H1 (cell line): ENCODE measurements at regions not wholly inside any gene's neighbourhood (a gene's known extent, or its start where the extent isn't known, plus 50 kb on each side); places are given as distances from the start of the nearest gene placed in this dataset.

ENCODE experiments used
- BACH1 ChIP-seq: IDR thresholded peaks from 2 replicates; pipeline ENCODE4 v1.6.1; 2012; ENCODE audit warnings: low read length, improper control_type of control experiment
- CBX5 ChIP-seq: fragments of 300-800, 300-1000 bp; sonication (generic); IDR thresholded peaks from 2 replicates; pipeline ENCODE4 v1.7.1; 2016; ENCODE audit warnings: antibody characterized with exemption, low read length, low read depth
- EZH2 ChIP-seq: fragments of 200-600 bp; sonication (generic); IDR thresholded peaks from 2 replicates; pipeline ENCODE4 v1.7.1; 2012; ENCODE audit warnings: low read depth, mild to moderate bottlenecking, moderate library complexity, low read length, inconsistent platforms; ENCODE audit not compliant: severe bottlenecking
- KDM1A ChIP-seq: fragments of 200-600, 300-600 bp; sonication (generic); IDR thresholded peaks from 2 replicates; pipeline ENCODE4 v1.7.1; 2016; ENCODE audit warnings: mild to moderate bottlenecking, low read length, borderline replicate concordance
- NANOG ChIP-seq: IDR thresholded peaks from 2 replicates; pipeline ENCODE4 v1.6.1; 2011; ENCODE audit warnings: low read length, low read depth, mild to moderate bottlenecking, inconsistent platforms; ENCODE audit not compliant: insufficient read depth, poor library complexity, severe bottlenecking
- PHF8 ChIP-seq: fragments of 200-600 bp; sonication (generic); conservative IDR thresholded peaks from 2 replicates; pipeline ENCODE4 v1.7.1; 2012; ENCODE audit warnings: low read depth, mild to moderate bottlenecking, inconsistent platforms, low read length, moderate library complexity
- RNF2 ChIP-seq: fragments of 200-900, 300-1000 bp; sonication (generic); IDR thresholded peaks from 2 replicates; pipeline ENCODE4 v1.7.1; 2016; ENCODE audit warnings: borderline replicate concordance, low read depth, mild to moderate bottlenecking, antibody characterized with exemption, low read length; ENCODE audit not compliant: poor library complexity, severe bottlenecking; ENCODE audit errors: missing control alignments
- SRF ChIP-seq: IDR thresholded peaks from 2 replicates; pipeline ENCODE4 v1.6.1; 2011; ENCODE audit warnings: mild to moderate bottlenecking, low read depth, low read length, moderate library complexity
- TAF1 ChIP-seq: IDR thresholded peaks from 2 replicates; pipeline ENCODE4 v1.6.1; 2011; ENCODE audit warnings: mild to moderate bottlenecking, low read depth, low read length
- TF ChIP-seq, protein P1 (sequence below): fragments of 300-600 bp; sonication (generic); IDR thresholded peaks from 2 replicates; pipeline ENCODE4 v1.7.1; 2012; ENCODE audit warnings: low read length, moderate library complexity, mild to moderate bottlenecking, inconsistent platforms; ENCODE audit not compliant: insufficient replicate concordance
- TF ChIP-seq, protein P2 (sequence below): IDR thresholded peaks from 2 replicates; pipeline ENCODE4 v1.6.1; 2012; ENCODE audit warnings: inconsistent platforms

DNA sequence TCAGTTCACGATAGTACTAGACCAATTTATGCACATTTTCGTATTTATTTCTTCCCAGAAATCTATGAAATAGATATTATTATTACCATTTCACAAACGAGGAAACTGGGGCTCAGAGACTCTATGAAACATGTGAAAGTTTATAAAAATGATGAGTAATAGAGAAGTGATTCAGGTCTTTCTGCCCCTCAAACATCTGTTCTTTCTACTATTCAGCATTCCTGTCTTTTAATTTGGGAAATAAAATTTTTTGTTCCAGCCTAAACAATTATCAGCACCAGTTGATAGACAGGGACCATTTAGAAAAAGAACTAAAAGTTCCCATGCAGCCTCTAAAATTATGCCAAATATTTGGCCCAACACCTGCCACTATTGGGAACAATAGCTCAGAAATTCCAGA lies 585.1 kb downstream of the PTPRC start (continued):
- TF ChIP-seq, protein P1, sequence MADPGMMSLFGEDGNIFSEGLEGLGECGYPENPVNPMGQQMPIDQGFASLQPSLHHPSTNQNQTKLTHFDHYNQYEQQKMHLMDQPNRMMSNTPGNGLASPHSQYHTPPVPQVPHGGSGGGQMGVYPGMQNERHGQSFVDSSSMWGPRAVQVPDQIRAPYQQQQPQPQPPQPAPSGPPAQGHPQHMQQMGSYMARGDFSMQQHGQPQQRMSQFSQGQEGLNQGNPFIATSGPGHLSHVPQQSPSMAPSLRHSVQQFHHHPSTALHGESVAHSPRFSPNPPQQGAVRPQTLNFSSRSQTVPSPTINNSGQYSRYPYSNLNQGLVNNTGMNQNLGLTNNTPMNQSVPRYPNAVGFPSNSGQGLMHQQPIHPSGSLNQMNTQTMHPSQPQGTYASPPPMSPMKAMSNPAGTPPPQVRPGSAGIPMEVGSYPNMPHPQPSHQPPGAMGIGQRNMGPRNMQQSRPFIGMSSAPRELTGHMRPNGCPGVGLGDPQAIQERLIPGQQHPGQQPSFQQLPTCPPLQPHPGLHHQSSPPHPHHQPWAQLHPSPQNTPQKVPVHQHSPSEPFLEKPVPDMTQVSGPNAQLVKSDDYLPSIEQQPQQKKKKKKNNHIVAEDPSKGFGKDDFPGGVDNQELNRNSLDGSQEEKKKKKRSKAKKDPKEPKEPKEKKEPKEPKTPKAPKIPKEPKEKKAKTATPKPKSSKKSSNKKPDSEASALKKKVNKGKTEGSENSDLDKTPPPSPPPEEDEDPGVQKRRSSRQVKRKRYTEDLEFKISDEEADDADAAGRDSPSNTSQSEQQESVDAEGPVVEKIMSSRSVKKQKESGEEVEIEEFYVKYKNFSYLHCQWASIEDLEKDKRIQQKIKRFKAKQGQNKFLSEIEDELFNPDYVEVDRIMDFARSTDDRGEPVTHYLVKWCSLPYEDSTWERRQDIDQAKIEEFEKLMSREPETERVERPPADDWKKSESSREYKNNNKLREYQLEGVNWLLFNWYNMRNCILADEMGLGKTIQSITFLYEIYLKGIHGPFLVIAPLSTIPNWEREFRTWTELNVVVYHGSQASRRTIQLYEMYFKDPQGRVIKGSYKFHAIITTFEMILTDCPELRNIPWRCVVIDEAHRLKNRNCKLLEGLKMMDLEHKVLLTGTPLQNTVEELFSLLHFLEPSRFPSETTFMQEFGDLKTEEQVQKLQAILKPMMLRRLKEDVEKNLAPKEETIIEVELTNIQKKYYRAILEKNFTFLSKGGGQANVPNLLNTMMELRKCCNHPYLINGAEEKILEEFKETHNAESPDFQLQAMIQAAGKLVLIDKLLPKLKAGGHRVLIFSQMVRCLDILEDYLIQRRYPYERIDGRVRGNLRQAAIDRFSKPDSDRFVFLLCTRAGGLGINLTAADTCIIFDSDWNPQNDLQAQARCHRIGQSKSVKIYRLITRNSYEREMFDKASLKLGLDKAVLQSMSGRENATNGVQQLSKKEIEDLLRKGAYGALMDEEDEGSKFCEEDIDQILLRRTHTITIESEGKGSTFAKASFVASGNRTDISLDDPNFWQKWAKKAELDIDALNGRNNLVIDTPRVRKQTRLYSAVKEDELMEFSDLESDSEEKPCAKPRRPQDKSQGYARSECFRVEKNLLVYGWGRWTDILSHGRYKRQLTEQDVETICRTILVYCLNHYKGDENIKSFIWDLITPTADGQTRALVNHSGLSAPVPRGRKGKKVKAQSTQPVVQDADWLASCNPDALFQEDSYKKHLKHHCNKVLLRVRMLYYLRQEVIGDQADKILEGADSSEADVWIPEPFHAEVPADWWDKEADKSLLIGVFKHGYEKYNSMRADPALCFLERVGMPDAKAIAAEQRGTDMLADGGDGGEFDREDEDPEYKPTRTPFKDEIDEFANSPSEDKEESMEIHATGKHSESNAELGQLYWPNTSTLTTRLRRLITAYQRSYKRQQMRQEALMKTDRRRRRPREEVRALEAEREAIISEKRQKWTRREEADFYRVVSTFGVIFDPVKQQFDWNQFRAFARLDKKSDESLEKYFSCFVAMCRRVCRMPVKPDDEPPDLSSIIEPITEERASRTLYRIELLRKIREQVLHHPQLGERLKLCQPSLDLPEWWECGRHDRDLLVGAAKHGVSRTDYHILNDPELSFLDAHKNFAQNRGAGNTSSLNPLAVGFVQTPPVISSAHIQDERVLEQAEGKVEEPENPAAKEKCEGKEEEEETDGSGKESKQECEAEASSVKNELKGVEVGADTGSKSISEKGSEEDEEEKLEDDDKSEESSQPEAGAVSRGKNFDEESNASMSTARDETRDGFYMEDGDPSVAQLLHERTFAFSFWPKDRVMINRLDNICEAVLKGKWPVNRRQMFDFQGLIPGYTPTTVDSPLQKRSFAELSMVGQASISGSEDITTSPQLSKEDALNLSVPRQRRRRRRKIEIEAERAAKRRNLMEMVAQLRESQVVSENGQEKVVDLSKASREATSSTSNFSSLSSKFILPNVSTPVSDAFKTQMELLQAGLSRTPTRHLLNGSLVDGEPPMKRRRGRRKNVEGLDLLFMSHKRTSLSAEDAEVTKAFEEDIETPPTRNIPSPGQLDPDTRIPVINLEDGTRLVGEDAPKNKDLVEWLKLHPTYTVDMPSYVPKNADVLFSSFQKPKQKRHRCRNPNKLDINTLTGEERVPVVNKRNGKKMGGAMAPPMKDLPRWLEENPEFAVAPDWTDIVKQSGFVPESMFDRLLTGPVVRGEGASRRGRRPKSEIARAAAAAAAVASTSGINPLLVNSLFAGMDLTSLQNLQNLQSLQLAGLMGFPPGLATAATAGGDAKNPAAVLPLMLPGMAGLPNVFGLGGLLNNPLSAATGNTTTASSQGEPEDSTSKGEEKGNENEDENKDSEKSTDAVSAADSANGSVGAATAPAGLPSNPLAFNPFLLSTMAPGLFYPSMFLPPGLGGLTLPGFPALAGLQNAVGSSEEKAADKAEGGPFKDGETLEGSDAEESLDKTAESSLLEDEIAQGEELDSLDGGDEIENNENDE = no peak
- TF ChIP-seq CBX5 (no peak), RNF2 (no peak), TAF1 (no peak), KDM1A (no peak), NANOG (no peak), BACH1 (no peak), EZH2 (no peak), PHF8 (no peak), SRF (no peak)
- TF ChIP-seq, protein P2, sequence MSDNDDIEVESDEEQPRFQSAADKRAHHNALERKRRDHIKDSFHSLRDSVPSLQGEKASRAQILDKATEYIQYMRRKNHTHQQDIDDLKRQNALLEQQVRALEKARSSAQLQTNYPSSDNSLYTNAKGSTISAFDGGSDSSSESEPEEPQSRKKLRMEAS = no peak
